ENCODE measurements at regions not wholly inside any gene's neighbourhood (a gene's known extent, or its start where the extent isn't known, plus 50 kb on each side); places are given as distances from the start of the nearest gene placed in this dataset.

GRCh38 chr22:44442186-44442815 is 55.7 kb downstream of the RTL6 start:
- no peak for DNase-seq

GRCh38 chr22:44441401-44442185 is 56.4 kb downstream of the RTL6 start:
- no peak for DNase-seq

- no peak for DNase-seq
These were observed 57.5 kb downstream of the RTL6 start for GRCh38 chr22:44440224-44441160.

- no peak for DNase-seq
These were observed 58.4 kb downstream of the RTL6 start for GRCh38 chr22:44439356-44440223.

GRCh38 chr22:44438481-44439131 is 59.4 kb downstream of the RTL6 start:
- DNase-seq, result no peak

- no peak for DNase-seq
These were observed 60.0 kb downstream of the RTL6 start for GRCh38 chr22:44438056-44438455.

- no peak for DNase-seq
These were observed 60.6 kb downstream of the RTL6 start for GRCh38 chr22:44437216-44438055.

- no peak for DNase-seq
These were observed 61.3 kb downstream of the RTL6 start for GRCh38 chr22:44436736-44437135.

- no peak for DNase-seq
These were observed 66.8 kb downstream of the RTL6 start for GRCh38 chr22:44431256-44431655.

GRCh38 chr22:44430716-44431115 is 67.3 kb downstream of the RTL6 start:
- DNase-seq, result no peak

- DNase-seq, result no peak
These were observed 68.0 kb downstream of the RTL6 start for GRCh38 chr22:44429941-44430587.

- no peak for DNase-seq
These were observed 68.8 kb downstream of the RTL6 start for GRCh38 chr22:44428941-44429830.

GRCh38 chr22:44427611-44428470 is 70.2 kb downstream of the RTL6 start:
- DNase-seq, result no peak

- no peak for DNase-seq
These were observed 71.1 kb downstream of the RTL6 start for GRCh38 chr22:44426981-44427380.

GRCh38 chr22:44425694-44426045 is 72.4 kb downstream of the RTL6 start:
- DNase-seq, result no peak

GRCh38 chr22:44424867-44425693 is 73.0 kb downstream of the RTL6 start:
- no peak for DNase-seq

- no peak for DNase-seq
These were observed 73.7 kb downstream of the RTL6 start for GRCh38 chr22:44424359-44424682.

All from activated T-cell treated with anti-CD3 and anti-CD28 coated beads, Interleukin-2, amount 50 U/mL, for 48 hours (primary cell).